ENCODE measurements at regions not wholly inside any gene's neighbourhood (a gene's known extent, or its start where the extent isn't known, plus 50 kb on each side); places are given as distances from the start of the nearest gene placed in this dataset.

GRCh38 chr4:179200681-179201080, 1758.4 kb upstream of the AGA start:
- H2AFZ ChIP-seq (ENCODE audit: low read depth, low read length) = no peak overlapping the region
- no peaks in the 10 kb centered on the region for H3K27me3 ChIP-seq (ENCODE audit: insufficient read depth, low read length)
- H3K4me1 ChIP-seq (ENCODE audit: insufficient read depth, low read length) = no peaks in the 10 kb centered on the region
- no peak for TF ChIP-seq CTCF (IDR thresholded peaks at IDR 0.05; ENCODE audit: insufficient read depth, low read depth, low read length)
- TF ChIP-seq EZH2 (IDR thresholded peaks at IDR 0.05; ENCODE audit: insufficient read depth, low read length) = no peak
- Mint-ChIP-seq H3K27ac (ENCODE audit: unreplicated experiment) (no peak overlapping the region), H3K36me3 (ENCODE audit: low read depth, unreplicated experiment) (no peaks in the 10 kb centered on the region), H3K4me3 (ENCODE audit: unreplicated experiment) (peak overlapping the region; percentile 45), H3K4me1 (ENCODE audit: low read depth, unreplicated experiment) (peaks cover 2% of the 10 kb centered on the region), H3K9me3 (ENCODE audit: unreplicated experiment) (no peaks in the 10 kb centered on the region), H3K27me3 (ENCODE audit: low read depth, unreplicated experiment) (no peaks in the 10 kb centered on the region)
- FAIRE-seq = no peak
- H3K4me3 ChIP-seq (ENCODE audit: insufficient read depth, low read depth, low read length) = no peak overlapping the region
- no peak overlapping the region for H3K9ac ChIP-seq (ENCODE audit: low read length)
- no peak overlapping the region for H3K27ac ChIP-seq (ENCODE audit: low read depth, low read length)
- H3K79me2 ChIP-seq (ENCODE audit: insufficient read depth, low read length) = no peaks in the 10 kb centered on the region
- no peaks in the 10 kb centered on the region for H4K20me1 ChIP-seq (ENCODE audit: insufficient read depth, low read length)
- H3K36me3 ChIP-seq (ENCODE audit: insufficient read depth, low read length) = no peaks in the 10 kb centered on the region
- H3K9me3 ChIP-seq (ENCODE audit: insufficient read depth, low read depth, low read length) = no peaks in the 10 kb centered on the region
- H3K4me2 ChIP-seq (ENCODE audit: low read length) = no peak overlapping the region
- no peak for DNase-seq (ENCODE audit: low read depth)

GRCh38 chr4:179225594-179225993, 1783.4 kb upstream of the AGA start:
- H3K79me2 ChIP-seq (ENCODE audit: insufficient read depth, low read length) = no peaks in the 10 kb centered on the region
- peaks cover 23% of the 10 kb centered on the region for H3K4me1 Mint-ChIP-seq (ENCODE audit: low read depth, unreplicated experiment)
- H3K4me1 ChIP-seq (ENCODE audit: insufficient read depth, low read length) = peaks cover 2% of the 10 kb centered on the region
- FAIRE-seq (no peak), DNase-seq (ENCODE audit: low read depth) (peak; percentile 7)
- H3K27me3 ChIP-seq (ENCODE audit: insufficient read depth, low read length) = no peaks in the 10 kb centered on the region
- H3K36me3 ChIP-seq (ENCODE audit: insufficient read depth, low read length) = no peaks in the 10 kb centered on the region
- H3K4me2 ChIP-seq (ENCODE audit: low read length) = peak overlapping the region; percentile 64
- no peaks in the 10 kb centered on the region for H3K9me3 ChIP-seq (ENCODE audit: insufficient read depth, low read depth, low read length)
- H3K27ac ChIP-seq (ENCODE audit: low read depth, low read length) = no peak overlapping the region
- peaks cover 3% of the 10 kb centered on the region for H3K36me3 Mint-ChIP-seq (ENCODE audit: low read depth, unreplicated experiment)
- H3K4me3 Mint-ChIP-seq (ENCODE audit: unreplicated experiment) = no peak overlapping the region
- H2AFZ ChIP-seq (ENCODE audit: low read depth, low read length) = no peak overlapping the region
- no peak overlapping the region for H3K9ac ChIP-seq (ENCODE audit: low read length)
- peaks cover 4% of the 10 kb centered on the region for H3K9me3 Mint-ChIP-seq (ENCODE audit: unreplicated experiment)
- TF ChIP-seq CTCF (IDR thresholded peaks at IDR 0.05; ENCODE audit: insufficient read depth, low read depth, low read length) (no peak), EZH2 (IDR thresholded peaks at IDR 0.05; ENCODE audit: insufficient read depth, low read length) (no peak)
- no peaks in the 10 kb centered on the region for H4K20me1 ChIP-seq (ENCODE audit: insufficient read depth, low read length)
- H3K27ac Mint-ChIP-seq (ENCODE audit: unreplicated experiment) = peak overlapping the region; percentile 75
- H3K4me3 ChIP-seq (ENCODE audit: insufficient read depth, low read depth, low read length) = no peak overlapping the region
- no peaks in the 10 kb centered on the region for H3K27me3 Mint-ChIP-seq (ENCODE audit: low read depth, unreplicated experiment)

GRCh38 chr4:179248821-179249220, 1806.6 kb upstream of the AGA start:
- DNase-seq (ENCODE audit: low read depth) = no peak
- Mint-ChIP-seq H3K27ac (ENCODE audit: unreplicated experiment) (no peak overlapping the region), H3K4me1 (ENCODE audit: low read depth, unreplicated experiment) (no peaks in the 10 kb centered on the region), H3K9me3 (ENCODE audit: unreplicated experiment) (no peaks in the 10 kb centered on the region), H3K4me3 (ENCODE audit: unreplicated experiment) (no peak overlapping the region), H3K27me3 (ENCODE audit: low read depth, unreplicated experiment) (no peaks in the 10 kb centered on the region), H3K36me3 (ENCODE audit: low read depth, unreplicated experiment) (no peaks in the 10 kb centered on the region)
- Histone ChIP-seq H3K27ac (ENCODE audit: low read depth, low read length) (no peak overlapping the region), H3K27me3 (ENCODE audit: insufficient read depth, low read length) (no peaks in the 10 kb centered on the region), H2AFZ (ENCODE audit: low read depth, low read length) (no peak overlapping the region), H3K79me2 (ENCODE audit: insufficient read depth, low read length) (no peaks in the 10 kb centered on the region), H3K9ac (ENCODE audit: low read length) (no peak overlapping the region), H4K20me1 (ENCODE audit: insufficient read depth, low read length) (no peaks in the 10 kb centered on the region), H3K4me2 (ENCODE audit: low read length) (no peak overlapping the region), H3K9me3 (ENCODE audit: insufficient read depth, low read depth, low read length) (no peaks in the 10 kb centered on the region), H3K4me1 (ENCODE audit: insufficient read depth, low read length) (no peaks in the 10 kb centered on the region), H3K36me3 (ENCODE audit: insufficient read depth, low read length) (no peaks in the 10 kb centered on the region), H3K4me3 (ENCODE audit: insufficient read depth, low read depth, low read length) (no peak overlapping the region)
- TF ChIP-seq EZH2 (IDR thresholded peaks at IDR 0.05; ENCODE audit: insufficient read depth, low read length) (no peak), CTCF (IDR thresholded peaks at IDR 0.05; ENCODE audit: insufficient read depth, low read depth, low read length) (no peak)
- FAIRE-seq = no peak
